NCI-H82 (cell line): ENCODE measurements at regions not wholly inside any gene's neighbourhood (a gene's known extent, or its start where the extent isn't known, plus 50 kb on each side); places are given as distances from the start of the nearest gene placed in this dataset.
"Not testable (repeated sequence)": the region's sequence is repeated elsewhere in the genome, so short reads cannot be mapped to it uniquely, and the experiment has no call there.

Experiments used
- DNase-seq: peaks from one replicate; lab custom pipeline; 2025; lab: John Stamatoyannopoulos, UW

- no peak for DNase-seq
Measured at GRCh38 chr1:95766036-95766435, 532.0 kb downstream of the RWDD3 start.

- peak; percentile 5 for DNase-seq
Measured at GRCh38 chr1:95770581-95770980, 536.6 kb downstream of the RWDD3 start.

- peak; percentile 7 for DNase-seq
Measured at GRCh38 chr1:95778217-95778616, 544.2 kb downstream of the RWDD3 start.

GRCh38 chr1:95780836-95781235 is 546.8 kb downstream of the RWDD3 start:
- no peak for DNase-seq

- no peak for DNase-seq
Measured at GRCh38 chr1:95790136-95790535, 556.1 kb downstream of the RWDD3 start.

GRCh38 chr1:95793893-95794292 is 559.9 kb downstream of the RWDD3 start:
- DNase-seq = peak; percentile 43

- DNase-seq = not testable (repeated sequence)
Measured at GRCh38 chr1:95797761-95798160, 563.8 kb downstream of the RWDD3 start.

- no peak for DNase-seq
Measured at GRCh38 chr1:95806171-95806570, 572.2 kb downstream of the RWDD3 start.

GRCh38 chr1:95809391-95809790 is 575.4 kb downstream of the RWDD3 start:
- no peak for DNase-seq

- DNase-seq = no peak
Measured at GRCh38 chr1:95815511-95815910, 581.5 kb downstream of the RWDD3 start.

- DNase-seq = no peak
Measured at GRCh38 chr1:95829556-95829955, 595.5 kb downstream of the RWDD3 start.

- no peak for DNase-seq
Measured at GRCh38 chr1:95832370-95832769, 598.4 kb downstream of the RWDD3 start.

GRCh38 chr1:95849439-95849838 is 615.4 kb downstream of the RWDD3 start:
- DNase-seq = no peak

GRCh38 chr1:95850165-95850649 is 616.2 kb downstream of the RWDD3 start:
- no peak for DNase-seq

- DNase-seq = no peak
Measured at GRCh38 chr1:95850763-95851162, 616.8 kb downstream of the RWDD3 start.

- no peak for DNase-seq
Measured at GRCh38 chr1:95852483-95853070, 618.6 kb downstream of the RWDD3 start.

- DNase-seq = no peak
Measured at GRCh38 chr1:95854457-95854856, 620.4 kb downstream of the RWDD3 start.

GRCh38 chr1:95863086-95863485 is 629.1 kb downstream of the RWDD3 start:
- DNase-seq = no peak

- DNase-seq = no peak
Measured at GRCh38 chr1:95865769-95866168, 631.8 kb downstream of the RWDD3 start.

- DNase-seq = no peak
Measured at GRCh38 chr1:95876276-95876675, 642.3 kb downstream of the RWDD3 start.

GRCh38 chr1:95879498-95880050 is 645.6 kb downstream of the RWDD3 start:
- DNase-seq = no peak

- peak; percentile 16 for DNase-seq
Measured at GRCh38 chr1:95888941-95889390, 655.0 kb downstream of the RWDD3 start.

GRCh38 chr1:95889400-95889799 is 655.4 kb downstream of the RWDD3 start:
- DNase-seq = no peak

- no peak for DNase-seq
Measured at GRCh38 chr1:95893921-95894320, 659.9 kb downstream of the RWDD3 start.
